Kidney (tissue), 13 donors: ENCODE measurements at regions not wholly inside any gene's neighbourhood (a gene's known extent, or its start where the extent isn't known, plus 50 kb on each side); places are given as distances from the start of the nearest gene placed in this dataset.
A peak's percentile ranks its signal among the peaks of the same experiment; 100 is the strongest.

Experiments
- DNase-seq, 5 donors: peaks; one replicate each; pipeline ENCODE4 v3.0.0-alpha.2; 2013 to 2020
- FAIRE-seq: peaks from 2 replicates; lab custom pipeline; 2012; peaks lifted over from hg19 to GRCh38; lab: Jason Lieb, UNC
- H3K27ac ChIP-seq, 2 donors: one replicate each; pipeline ENCODE4 v1.7.0; 2013; ENCODE audit warnings: low read depth in 2 of 2, low read length in 2 of 2, inconsistent platforms in 1 of 2
- H3K27me3 ChIP-seq: one replicate; pipeline ENCODE4 v1.7.1; 2013; ENCODE audit warnings: low read length, inconsistent platforms; ENCODE audit not compliant: control insufficient read depth, insufficient read depth
- H3K36me3 ChIP-seq, 3 donors: one replicate each; pipeline versions ENCODE4 v1.7.0 to v1.7.1; 2013; ENCODE audit warnings: low read length in 3 of 3, control low read depth in 1 of 3, inconsistent platforms in 1 of 3; ENCODE audit not compliant: insufficient read depth in 3 of 3, control insufficient read depth in 2 of 3
- H3K4me1 ChIP-seq, 3 donors: one replicate each; pipeline versions ENCODE4 v1.7.0 to v1.7.1; 2013; ENCODE audit warnings: low read length in 3 of 3, inconsistent platforms in 1 of 3, low read depth in 1 of 3; ENCODE audit not compliant: control insufficient read depth in 2 of 3, insufficient read depth in 2 of 3
- H3K4me3 ChIP-seq, 3 donors: one replicate each; pipeline versions ENCODE4 v1.7.0 to v1.8.1; 2013; ENCODE audit warnings: low read length in 3 of 3, control low read depth in 1 of 3, inconsistent platforms in 1 of 3
- H3K9ac ChIP-seq, 3 donors: one replicate each; pipeline versions ENCODE4 v1.7.0 to v1.7.1; 2013; ENCODE audit warnings: low read length in 3 of 3, control low read depth in 1 of 3, inconsistent platforms in 1 of 3
- H3K9me3 ChIP-seq, 3 donors: one replicate each; pipeline versions ENCODE4 v1.7.0 to v1.7.1; 2013; ENCODE audit warnings: low read length in 3 of 3, control low read depth in 1 of 3, inconsistent platforms in 1 of 3; ENCODE audit not compliant: control insufficient read depth in 2 of 3, insufficient read depth in 1 of 3
- intact Hi-C: fragments of 100-400 bp; cut with DNase I; formaldehyde crosslinking; loops from one replicate; pipeline ENCODE4 v1.11.1; 2022
- TF ChIP-seq, protein P1 (sequence below): IDR thresholded peaks from 3 replicates; pipeline ENCODE4 v1.5.1; 2012; ENCODE audit warnings: mild to moderate bottlenecking, moderate library complexity, borderline replicate concordance; ENCODE audit not compliant: insufficient read depth; ENCODE audit errors: extremely low read depth
- donor health status: control.
- donor health status: control.
- donor health status: control.
- donor health status: control.
- donor health status: control.
- donor health status: DM: yes; HTN: yes; CAD: no.
- donor health status: Normal renal cell carcinoma (clear cell type).

DNA sequence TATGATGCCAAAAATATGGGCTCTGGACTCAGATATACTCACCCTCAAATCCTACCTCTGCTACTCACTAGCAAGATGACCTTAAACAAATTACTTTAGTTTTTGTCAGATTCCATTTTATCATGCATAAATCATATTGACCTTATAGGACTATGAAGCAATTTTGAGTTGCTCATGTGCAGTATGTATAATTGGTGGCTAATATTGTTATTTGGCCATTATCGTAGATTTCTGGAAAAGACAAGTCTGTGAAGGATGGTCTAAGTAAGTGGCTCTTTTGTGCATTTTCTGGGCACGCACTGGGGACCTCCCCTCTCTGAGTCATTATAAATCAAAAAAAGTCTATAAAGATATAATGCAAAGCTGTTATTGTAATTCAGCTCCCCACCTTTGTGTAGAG lies 393.0 kb downstream of the FGF10 start:
- Histone ChIP-seq H3K4me3 (no peak overlapping the region), H3K36me3 (no peaks in the 10 kb centered on the region), H3K9me3 (no peaks in the 10 kb centered on the region), H3K4me1 (no peaks in the 10 kb centered on the region), H3K9ac (no peak overlapping the region), H3K27ac (no peak overlapping the region), H3K27me3 (no peaks in the 10 kb centered on the region)
- FAIRE-seq (no peak), DNase-seq (no peak)
- TF ChIP-seq, protein P1, sequence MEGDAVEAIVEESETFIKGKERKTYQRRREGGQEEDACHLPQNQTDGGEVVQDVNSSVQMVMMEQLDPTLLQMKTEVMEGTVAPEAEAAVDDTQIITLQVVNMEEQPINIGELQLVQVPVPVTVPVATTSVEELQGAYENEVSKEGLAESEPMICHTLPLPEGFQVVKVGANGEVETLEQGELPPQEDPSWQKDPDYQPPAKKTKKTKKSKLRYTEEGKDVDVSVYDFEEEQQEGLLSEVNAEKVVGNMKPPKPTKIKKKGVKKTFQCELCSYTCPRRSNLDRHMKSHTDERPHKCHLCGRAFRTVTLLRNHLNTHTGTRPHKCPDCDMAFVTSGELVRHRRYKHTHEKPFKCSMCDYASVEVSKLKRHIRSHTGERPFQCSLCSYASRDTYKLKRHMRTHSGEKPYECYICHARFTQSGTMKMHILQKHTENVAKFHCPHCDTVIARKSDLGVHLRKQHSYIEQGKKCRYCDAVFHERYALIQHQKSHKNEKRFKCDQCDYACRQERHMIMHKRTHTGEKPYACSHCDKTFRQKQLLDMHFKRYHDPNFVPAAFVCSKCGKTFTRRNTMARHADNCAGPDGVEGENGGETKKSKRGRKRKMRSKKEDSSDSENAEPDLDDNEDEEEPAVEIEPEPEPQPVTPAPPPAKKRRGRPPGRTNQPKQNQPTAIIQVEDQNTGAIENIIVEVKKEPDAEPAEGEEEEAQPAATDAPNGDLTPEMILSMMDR, result no peak
- intact Hi-C loops, result no loop called here

DNA sequence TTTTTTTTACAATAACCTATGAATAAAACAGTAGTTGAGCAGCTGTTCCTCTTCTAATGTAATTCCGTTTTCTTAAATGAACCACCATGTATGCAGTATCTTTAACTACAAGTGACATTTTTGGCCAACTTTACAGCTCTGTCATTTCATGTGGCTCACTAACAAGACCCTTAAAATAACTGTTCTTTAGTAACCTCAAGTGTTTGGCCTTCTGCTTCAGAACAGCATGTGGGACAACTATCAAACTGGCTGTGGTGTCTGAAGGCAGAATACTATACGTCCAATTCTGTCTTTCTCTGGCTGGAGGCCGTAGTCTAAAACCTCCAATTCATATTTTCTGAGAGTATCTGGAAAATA lies 391.4 kb downstream of the NNT start:
- Histone ChIP-seq H3K36me3 (no peaks in the 10 kb centered on the region), H3K27ac (no peak overlapping the region), H3K9me3 (no peaks in the 10 kb centered on the region), H3K4me3 (no peak overlapping the region), H3K9ac (no peak overlapping the region), H3K27me3 (no peaks in the 10 kb centered on the region), H3K4me1 (no peaks in the 10 kb centered on the region)
- peak in 2 of 5 donors; percentile 3 to 25 for DNase-seq
- no peak for FAIRE-seq
- TF ChIP-seq, protein P1, result no peak
- intact Hi-C loops, result no loop called here

DNA sequence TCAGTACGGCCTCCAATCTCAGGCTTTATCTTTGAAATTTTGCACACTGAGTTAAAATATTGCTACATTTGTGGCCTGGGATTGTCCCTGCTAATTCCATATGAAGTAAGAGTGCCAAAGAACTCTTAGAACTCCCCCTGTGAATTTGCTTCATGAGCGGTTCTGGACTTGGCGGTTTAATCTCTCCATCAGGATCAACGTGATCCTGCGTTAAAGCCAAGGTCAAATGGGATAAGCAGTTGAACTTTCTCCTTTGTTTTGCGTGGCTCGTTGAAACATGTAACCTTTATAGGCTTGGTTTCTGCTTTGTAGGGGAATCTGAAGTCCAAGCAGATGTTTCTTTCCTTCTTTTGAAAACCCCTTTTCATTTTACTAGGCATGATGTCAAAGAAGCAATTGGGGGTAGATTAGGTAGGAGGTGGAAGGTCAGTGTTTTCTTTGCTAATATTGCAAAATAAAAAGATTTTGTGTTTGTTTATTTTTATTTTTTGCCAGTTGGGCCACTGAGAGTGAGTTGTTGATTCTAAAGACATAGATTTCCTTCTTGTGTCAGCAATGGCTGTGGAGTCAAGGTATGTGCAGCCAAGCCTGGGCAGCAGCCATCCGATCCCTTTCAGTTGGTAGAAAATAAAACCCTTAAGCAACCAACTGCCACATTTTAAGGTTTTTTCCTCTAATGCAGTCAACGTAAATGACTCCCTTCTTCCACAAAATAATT lies 390.8 kb downstream of the NNT start:
- Histone ChIP-seq H3K9me3 (no peaks in the 10 kb centered on the region), H3K9ac (no peak overlapping the region), H3K4me1 (no peaks in the 10 kb centered on the region), H3K36me3 (no peaks in the 10 kb centered on the region), H3K27me3 (no peaks in the 10 kb centered on the region), H3K27ac (no peak overlapping the region), H3K4me3 (no peak overlapping the region)
- no peak for FAIRE-seq
- TF ChIP-seq, protein P1, result no peak
- peak in 2 of 5 donors; percentile 2 to 40 for DNase-seq
- intact Hi-C loops, result no loop called here

DNA sequence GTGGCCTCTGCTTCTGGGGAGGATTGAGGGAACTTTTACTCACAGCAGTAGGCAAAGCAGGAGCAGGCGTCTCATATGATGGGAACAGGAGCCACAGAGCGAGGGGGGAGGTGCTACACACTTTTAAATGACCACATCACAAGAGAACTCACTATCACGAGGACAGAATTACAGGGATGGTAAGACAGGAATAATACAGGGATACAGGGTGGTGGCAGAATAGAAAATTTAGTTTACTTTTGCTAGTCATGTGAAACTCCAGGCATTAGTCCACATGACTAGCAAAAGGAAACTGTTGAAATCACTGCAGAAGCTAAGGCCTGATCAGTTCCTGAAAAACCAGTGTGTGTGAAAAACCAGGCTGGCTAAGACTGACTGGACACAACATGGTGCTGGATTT lies 382.4 kb downstream of the NNT start:
- no peak for FAIRE-seq
- no peak overlapping the region for H3K9ac ChIP-seq
- TF ChIP-seq, protein P1, result no peak
- no peak overlapping the region for H3K4me3 ChIP-seq
- H3K9me3 ChIP-seq, result no peaks in the 10 kb centered on the region
- H3K27ac ChIP-seq, result no peak overlapping the region
- no peaks in the 10 kb centered on the region for H3K27me3 ChIP-seq
- H3K36me3 ChIP-seq, result no peaks in the 10 kb centered on the region
- DNase-seq, result no peak
- intact Hi-C loops, result no loop called here
- no peaks in the 10 kb centered on the region for H3K4me1 ChIP-seq
